Glutamatergic neuron (in vitro differentiated cells): ENCODE measurements at regions not wholly inside any gene's neighbourhood (a gene's known extent, or its start where the extent isn't known, plus 50 kb on each side); places are given as distances from the start of the nearest gene placed in this dataset.

Experiments
- DNase-seq: peaks from one replicate; pipeline ENCODE4 v3.0.0; 2022
- H3K27ac Mint-ChIP-seq: one replicate; pipeline ENCODE4 v1.8.0; 2020; ENCODE audit warnings: mild to moderate bottlenecking, mixed read lengths, inconsistent platforms; ENCODE audit not compliant: unreplicated experiment
- H3K27me3 Mint-ChIP-seq: one replicate; pipeline ENCODE4 v1.8.0; 2020; ENCODE audit warnings: mild to moderate bottlenecking, moderate library complexity, mixed read lengths, inconsistent platforms; ENCODE audit not compliant: unreplicated experiment
- H3K36me3 Mint-ChIP-seq: one replicate; pipeline ENCODE4 v1.8.0; 2020; ENCODE audit warnings: mild to moderate bottlenecking, mixed read lengths, inconsistent platforms; ENCODE audit not compliant: unreplicated experiment
- H3K4me1 Mint-ChIP-seq: one replicate; pipeline ENCODE4 v1.8.0; 2020; ENCODE audit warnings: mild to moderate bottlenecking, low read depth, mixed read lengths, inconsistent platforms; ENCODE audit not compliant: unreplicated experiment
- H3K4me3 Mint-ChIP-seq: one replicate; pipeline ENCODE4 v1.8.0; 2020; ENCODE audit warnings: mild to moderate bottlenecking, mixed read lengths, inconsistent platforms; ENCODE audit not compliant: unreplicated experiment
- H3K9me3 Mint-ChIP-seq: one replicate; pipeline ENCODE4 v1.8.0; 2020; ENCODE audit warnings: mild to moderate bottlenecking, moderate library complexity, mixed read lengths, inconsistent platforms; ENCODE audit not compliant: unreplicated experiment
- TF ChIP-seq, protein P1 (sequence below): fragments of 200-600 bp; sonication (generic); IDR thresholded peaks from one replicate; pipeline ENCODE4 v1.5.0; 2021; ENCODE audit not compliant: partially characterized antibody, unreplicated experiment

GRCh38 chr4:31905363-31905762, 1185.2 kb downstream of the PCDH7 start:
- TF ChIP-seq, protein P1, sequence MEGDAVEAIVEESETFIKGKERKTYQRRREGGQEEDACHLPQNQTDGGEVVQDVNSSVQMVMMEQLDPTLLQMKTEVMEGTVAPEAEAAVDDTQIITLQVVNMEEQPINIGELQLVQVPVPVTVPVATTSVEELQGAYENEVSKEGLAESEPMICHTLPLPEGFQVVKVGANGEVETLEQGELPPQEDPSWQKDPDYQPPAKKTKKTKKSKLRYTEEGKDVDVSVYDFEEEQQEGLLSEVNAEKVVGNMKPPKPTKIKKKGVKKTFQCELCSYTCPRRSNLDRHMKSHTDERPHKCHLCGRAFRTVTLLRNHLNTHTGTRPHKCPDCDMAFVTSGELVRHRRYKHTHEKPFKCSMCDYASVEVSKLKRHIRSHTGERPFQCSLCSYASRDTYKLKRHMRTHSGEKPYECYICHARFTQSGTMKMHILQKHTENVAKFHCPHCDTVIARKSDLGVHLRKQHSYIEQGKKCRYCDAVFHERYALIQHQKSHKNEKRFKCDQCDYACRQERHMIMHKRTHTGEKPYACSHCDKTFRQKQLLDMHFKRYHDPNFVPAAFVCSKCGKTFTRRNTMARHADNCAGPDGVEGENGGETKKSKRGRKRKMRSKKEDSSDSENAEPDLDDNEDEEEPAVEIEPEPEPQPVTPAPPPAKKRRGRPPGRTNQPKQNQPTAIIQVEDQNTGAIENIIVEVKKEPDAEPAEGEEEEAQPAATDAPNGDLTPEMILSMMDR, result no peak
- H3K9me3 Mint-ChIP-seq, result no peaks in the 10 kb centered on the region
- no peak overlapping the region for H3K4me3 Mint-ChIP-seq
- no peaks in the 10 kb centered on the region for H3K27me3 Mint-ChIP-seq
- H3K36me3 Mint-ChIP-seq, result peaks cover 8% of the 10 kb centered on the region
- no peak overlapping the region for H3K27ac Mint-ChIP-seq
- H3K4me1 Mint-ChIP-seq, result no peaks in the 10 kb centered on the region
- no peak for DNase-seq

DNA sequence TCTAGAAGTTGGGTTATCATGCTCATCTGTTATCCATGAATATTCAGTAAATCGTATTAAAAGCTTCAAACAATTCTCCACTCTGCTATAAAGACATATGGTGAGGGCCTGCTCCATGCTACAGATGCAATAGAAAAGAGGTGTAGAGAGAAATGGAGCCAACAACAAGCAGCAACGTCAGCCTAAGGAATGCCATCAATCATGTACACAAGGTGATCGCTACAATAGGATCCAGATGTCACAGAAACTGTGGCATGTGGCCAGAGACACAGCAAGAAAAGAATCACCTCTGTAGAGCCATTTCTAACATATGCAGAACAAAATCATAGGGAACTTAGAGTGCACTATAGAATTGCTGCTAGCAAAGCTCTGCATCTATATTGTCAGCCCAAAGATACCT, 1188.1 kb downstream of the PCDH7 start:
- no peaks in the 10 kb centered on the region for H3K9me3 Mint-ChIP-seq
- TF ChIP-seq, protein P1, result no peak
- H3K4me1 Mint-ChIP-seq, result no peaks in the 10 kb centered on the region
- no peak overlapping the region for H3K27ac Mint-ChIP-seq
- H3K36me3 Mint-ChIP-seq, result peaks cover 8% of the 10 kb centered on the region
- no peak overlapping the region for H3K4me3 Mint-ChIP-seq
- H3K27me3 Mint-ChIP-seq, result no peaks in the 10 kb centered on the region
- DNase-seq, result no peak

GRCh38 chr4:31917334-31917733, 1197.2 kb downstream of the PCDH7 start:
- Mint-ChIP-seq H3K4me1 (no peaks in the 10 kb centered on the region), H3K36me3 (no peaks in the 10 kb centered on the region)

DNA sequence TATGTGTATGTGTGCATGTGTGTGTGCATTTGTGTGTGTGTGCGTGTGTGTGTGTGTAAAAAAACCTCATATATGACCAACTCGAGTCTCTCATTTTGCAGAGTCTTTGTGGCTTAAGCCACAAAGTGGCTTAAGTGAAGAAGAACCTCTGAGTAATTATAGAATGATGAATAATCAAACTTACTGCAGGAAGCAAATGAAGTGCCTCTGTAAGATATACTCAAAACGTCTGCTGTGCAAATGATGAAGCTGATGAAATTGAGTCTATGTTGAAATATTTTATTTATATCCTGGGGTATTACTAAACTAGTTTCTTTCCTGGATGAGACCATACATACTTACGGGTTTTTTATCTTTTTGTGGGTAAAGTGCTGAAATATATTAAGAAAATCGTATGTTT, 1198.7 kb downstream of the PCDH7 start:
- no peaks in the 10 kb centered on the region for H3K27me3 Mint-ChIP-seq
- H3K27ac Mint-ChIP-seq, result no peak overlapping the region
- DNase-seq, result no peak
- no peaks in the 10 kb centered on the region for H3K4me1 Mint-ChIP-seq
- TF ChIP-seq, protein P1, result no peak
- H3K36me3 Mint-ChIP-seq, result no peaks in the 10 kb centered on the region
- H3K4me3 Mint-ChIP-seq, result no peak overlapping the region
- H3K9me3 Mint-ChIP-seq, result peaks cover 4% of the 10 kb centered on the region

More at GRCh38 chr4:31917334-31917733, 1197.2 kb downstream of the PCDH7 start:
- Mint-ChIP-seq H3K27ac (no peak overlapping the region), H3K4me3 (no peak overlapping the region), H3K27me3 (no peaks in the 10 kb centered on the region), H3K9me3 (peaks cover 4% of the 10 kb centered on the region)
- TF ChIP-seq, protein P1, result no peak
- DNase-seq, result no peak

DNA sequence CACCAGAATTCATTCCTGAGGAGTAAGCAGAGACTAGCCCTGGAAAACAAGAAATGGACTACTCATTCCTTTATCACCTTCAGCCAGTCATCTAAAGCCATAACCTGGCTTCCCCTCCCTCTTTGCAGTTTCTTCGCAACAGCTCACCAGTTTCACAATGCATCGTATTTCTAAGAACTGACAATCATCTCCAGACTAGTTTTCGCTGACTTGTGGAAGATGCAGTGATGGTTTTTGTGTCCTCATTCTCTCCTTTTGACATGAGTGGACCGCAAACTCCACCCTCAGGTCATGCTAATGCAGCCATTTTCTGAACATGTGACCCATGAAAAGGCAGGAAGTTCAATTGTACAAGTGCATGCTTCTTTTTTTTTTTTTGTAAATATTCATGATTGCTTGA, 1203.5 kb downstream of the PCDH7 start:
- H3K4me1 Mint-ChIP-seq, result no peaks in the 10 kb centered on the region
- H3K27me3 Mint-ChIP-seq, result no peaks in the 10 kb centered on the region
- no peak overlapping the region for H3K4me3 Mint-ChIP-seq
- peaks cover 5% of the 10 kb centered on the region for H3K36me3 Mint-ChIP-seq
- peaks cover 5% of the 10 kb centered on the region for H3K9me3 Mint-ChIP-seq
- TF ChIP-seq, protein P1, result no peak
- DNase-seq, result no peak
- H3K27ac Mint-ChIP-seq, result peak overlapping the region; percentile 28
